Fibroblast of lung (primary cell): ENCODE measurements at regions not wholly inside any gene's neighbourhood (a gene's known extent, or its start where the extent isn't known, plus 50 kb on each side); places are given as distances from the start of the nearest gene placed in this dataset.

ENCODE experiments used
- DNase-seq, 2 donors: peaks; one replicate each; pipeline versions ENCODE4 v3.0.0 to v3.0.0-alpha.2; 2010; ENCODE audit warnings: low read depth in 2 of 2
- H2AFZ ChIP-seq: 2 replicates; pipeline ENCODE4 v1.5.1; 2012; ENCODE audit warnings: low read length, control low read depth, inconsistent platforms
- H3K27ac ChIP-seq: 2 replicates; pipeline ENCODE4 v1.5.1; 2011; ENCODE audit warnings: low read length, control low read depth; ENCODE audit not compliant: insufficient read depth
- H3K27me3 ChIP-seq: 2 replicates; pipeline ENCODE4 v1.5.1; 2011; ENCODE audit warnings: mild to moderate bottlenecking, low read length; ENCODE audit not compliant: control insufficient read depth, insufficient read depth
- H3K36me3 ChIP-seq: 2 replicates; pipeline ENCODE4 v1.5.1; 2011; ENCODE audit warnings: low read length; ENCODE audit not compliant: control insufficient read depth, insufficient read depth
- H3K4me1 ChIP-seq: 2 replicates; pipeline ENCODE4 v1.5.1; 2011; ENCODE audit warnings: low read length; ENCODE audit not compliant: control insufficient read depth, insufficient read depth; ENCODE audit errors: extremely low read depth
- H3K4me2 ChIP-seq: 2 replicates; pipeline ENCODE4 v1.5.1; 2011; ENCODE audit warnings: low read length, control low read depth; ENCODE audit not compliant: insufficient read depth; ENCODE audit errors: extremely low read depth
- H3K4me3 ChIP-seq, 4 experiments: fragments of 200-600 bp in 1 of 4; sonication (generic) in 1 of 4; replicated peaks in 1 of 4; 2 replicates each; pipeline ENCODE4 v1.5.1; 2011 to 2016; ENCODE audit warnings: low read length in 4 of 4, low read depth in 3 of 4, mild to moderate bottlenecking in 3 of 4, control low read depth in 2 of 4, inconsistent platforms in 1 of 4, mixed read lengths in 1 of 4; ENCODE audit not compliant: insufficient read depth in 1 of 4; ENCODE audit errors: control extremely low read depth in 1 of 4
- H3K79me2 ChIP-seq: 2 replicates; pipeline ENCODE4 v1.5.1; 2012; ENCODE audit warnings: mild to moderate bottlenecking, low read length, inconsistent platforms; ENCODE audit not compliant: control insufficient read depth, insufficient read depth
- H3K9ac ChIP-seq: 2 replicates; pipeline ENCODE4 v1.5.1; 2011; ENCODE audit warnings: mild to moderate bottlenecking, low read length, control low read depth; ENCODE audit not compliant: insufficient read depth
- H3K9me3 ChIP-seq: 2 replicates; pipeline ENCODE4 v1.5.1; 2012; ENCODE audit warnings: low read depth, low read length; ENCODE audit not compliant: control insufficient read depth, insufficient read depth
- H4K20me1 ChIP-seq: 2 replicates; pipeline ENCODE4 v1.5.1; 2011; ENCODE audit warnings: low read length; ENCODE audit not compliant: control insufficient read depth, insufficient read depth; ENCODE audit errors: extremely low read depth
- EZH2 ChIP-seq: IDR thresholded peaks from 2 replicates; pipeline ENCODE4 v1.5.1; 2012; ENCODE audit warnings: low read length, control low read depth, mild to moderate bottlenecking; ENCODE audit errors: missing control alignments
- TF ChIP-seq, protein P1 (sequence below), 2 donors: IDR thresholded peaks in 1 of 2; conservative IDR thresholded peaks in 1 of 2; 1 replicate in 1 of 2; 2 replicates in 1 of 2; pipeline ENCODE4 v1.5.1; 2011 to 2012; ENCODE audit warnings: low read length in 2 of 2, control low read depth in 1 of 2, inconsistent platforms in 1 of 2, low read depth in 1 of 2, mild to moderate bottlenecking in 1 of 2

DNA sequence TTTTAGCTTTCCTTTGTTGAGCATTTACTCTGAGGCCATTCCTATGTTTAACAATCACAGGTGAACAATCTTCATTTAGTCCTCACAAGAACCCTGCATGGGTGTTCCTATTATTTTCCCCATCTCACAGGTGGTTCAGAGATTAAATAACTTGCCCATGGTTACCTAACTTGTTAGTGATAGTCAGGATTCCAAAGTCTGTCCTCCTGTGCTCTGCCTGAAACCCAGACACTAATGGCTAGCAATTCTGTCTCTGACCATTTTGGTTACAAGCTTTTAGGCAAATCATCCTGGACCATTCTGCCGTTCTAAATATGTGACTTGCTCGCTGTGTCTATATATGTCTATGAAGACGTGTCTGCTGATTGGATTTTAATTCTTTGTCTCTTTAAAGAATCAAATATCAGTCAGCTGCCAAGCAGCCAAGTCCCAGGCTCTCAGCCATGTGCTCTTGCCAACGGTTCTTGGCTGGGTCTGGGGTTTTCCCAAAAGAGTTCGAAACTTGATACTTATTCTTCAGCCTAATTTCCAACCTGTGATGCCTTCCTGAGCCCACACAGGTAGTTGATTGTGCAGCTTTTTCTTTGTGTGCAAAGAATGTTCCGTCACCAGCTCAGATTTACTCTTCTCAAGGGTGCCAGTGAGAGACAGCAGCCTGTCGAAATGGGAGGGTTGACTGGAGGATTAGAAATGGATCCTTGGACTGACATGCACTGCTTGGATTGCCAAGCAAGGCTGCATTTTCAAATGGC is 121.7 kb downstream of the NREP start:
- Histone ChIP-seq H2AFZ (no peak overlapping the region), H3K79me2 (no peaks in the 10 kb centered on the region), H3K4me3 (no peak overlapping the region), H4K20me1 (no peaks in the 10 kb centered on the region), H3K9ac (no peak overlapping the region), H3K27me3 (no peaks in the 10 kb centered on the region), H3K4me1 (no peaks in the 10 kb centered on the region), H3K36me3 (no peaks in the 10 kb centered on the region), H3K4me2 (no peak overlapping the region), H3K9me3 (no peaks in the 10 kb centered on the region), H3K27ac (no peak overlapping the region)
- TF ChIP-seq, protein P1, sequence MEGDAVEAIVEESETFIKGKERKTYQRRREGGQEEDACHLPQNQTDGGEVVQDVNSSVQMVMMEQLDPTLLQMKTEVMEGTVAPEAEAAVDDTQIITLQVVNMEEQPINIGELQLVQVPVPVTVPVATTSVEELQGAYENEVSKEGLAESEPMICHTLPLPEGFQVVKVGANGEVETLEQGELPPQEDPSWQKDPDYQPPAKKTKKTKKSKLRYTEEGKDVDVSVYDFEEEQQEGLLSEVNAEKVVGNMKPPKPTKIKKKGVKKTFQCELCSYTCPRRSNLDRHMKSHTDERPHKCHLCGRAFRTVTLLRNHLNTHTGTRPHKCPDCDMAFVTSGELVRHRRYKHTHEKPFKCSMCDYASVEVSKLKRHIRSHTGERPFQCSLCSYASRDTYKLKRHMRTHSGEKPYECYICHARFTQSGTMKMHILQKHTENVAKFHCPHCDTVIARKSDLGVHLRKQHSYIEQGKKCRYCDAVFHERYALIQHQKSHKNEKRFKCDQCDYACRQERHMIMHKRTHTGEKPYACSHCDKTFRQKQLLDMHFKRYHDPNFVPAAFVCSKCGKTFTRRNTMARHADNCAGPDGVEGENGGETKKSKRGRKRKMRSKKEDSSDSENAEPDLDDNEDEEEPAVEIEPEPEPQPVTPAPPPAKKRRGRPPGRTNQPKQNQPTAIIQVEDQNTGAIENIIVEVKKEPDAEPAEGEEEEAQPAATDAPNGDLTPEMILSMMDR (conservative IDR thresholded peaks at IDR 0.05 in 1 of 2, IDR thresholded peaks at IDR 0.05 in 1 of 2; ENCODE audit: low read depth in 1 of 2, low read length in 2 of 2), result no peak
- TF ChIP-seq EZH2, result no peak
- peak; percentile 9 to 33 for DNase-seq

DNA sequence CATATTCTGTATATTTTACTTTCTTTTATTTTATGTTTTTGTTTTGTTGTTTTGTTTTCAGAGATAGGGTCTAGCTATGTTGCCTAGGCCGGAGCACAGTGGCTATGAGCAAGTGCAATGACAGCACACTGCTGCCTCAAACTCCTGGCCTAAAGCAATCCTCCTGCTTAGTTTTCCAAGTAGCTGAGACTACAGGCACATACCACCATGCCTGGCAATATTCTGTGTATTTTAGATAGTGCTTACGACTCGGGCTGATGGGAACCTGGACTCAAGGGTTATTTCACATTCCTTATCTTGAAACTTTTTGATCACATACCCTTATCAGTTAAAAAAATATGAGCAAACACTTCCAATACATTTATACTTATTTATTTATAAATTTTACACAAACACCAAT is 119.0 kb upstream of the STARD4 start:
- Histone ChIP-seq H3K4me2 (no peak overlapping the region), H2AFZ (no peak overlapping the region), H3K27ac (no peak overlapping the region), H3K27me3 (no peaks in the 10 kb centered on the region), H3K9me3 (no peaks in the 10 kb centered on the region), H3K4me3 (no peak overlapping the region), H3K9ac (no peak overlapping the region), H3K36me3 (no peaks in the 10 kb centered on the region), H4K20me1 (no peaks in the 10 kb centered on the region), H3K79me2 (no peaks in the 10 kb centered on the region), H3K4me1 (no peaks in the 10 kb centered on the region)
- no peak for DNase-seq
- TF ChIP-seq EZH2, result no peak
- TF ChIP-seq, protein P1 (conservative IDR thresholded peaks at IDR 0.05 in 1 of 2, IDR thresholded peaks at IDR 0.05 in 1 of 2; ENCODE audit: low read depth in 1 of 2, low read length in 2 of 2), result no peak

DNA sequence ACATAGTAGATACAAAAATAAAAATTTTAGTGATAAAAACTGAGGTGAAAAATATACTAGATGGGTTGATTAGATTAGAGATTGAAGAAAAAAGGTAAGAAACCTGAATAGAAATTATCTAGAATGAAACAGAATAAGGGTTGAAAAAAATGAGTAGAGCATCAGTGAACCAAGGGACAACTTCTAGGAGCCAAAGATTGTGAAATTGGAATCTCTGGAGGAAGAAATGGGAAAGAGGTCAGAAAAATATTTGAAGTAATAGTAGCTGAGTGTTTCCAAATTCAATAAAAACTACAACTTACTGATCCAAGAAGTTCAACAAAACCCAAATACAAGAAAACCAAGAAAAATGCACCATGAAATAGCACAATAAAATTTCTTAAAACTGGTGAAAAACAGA is 116.6 kb upstream of the STARD4 start:
- no peaks in the 10 kb centered on the region for H3K27me3 ChIP-seq
- peak in 1 of 2 donors; percentile 64 for DNase-seq
- TF ChIP-seq, protein P1 (conservative IDR thresholded peaks at IDR 0.05 in 1 of 2, IDR thresholded peaks at IDR 0.05 in 1 of 2; ENCODE audit: low read depth in 1 of 2, low read length in 2 of 2), result no peak
- TF ChIP-seq EZH2, result no peak
- H3K9me3 ChIP-seq, result no peaks in the 10 kb centered on the region
- no peaks in the 10 kb centered on the region for H3K4me1 ChIP-seq
- H3K9ac ChIP-seq, result no peak overlapping the region
- no peaks in the 10 kb centered on the region for H3K36me3 ChIP-seq
- no peak overlapping the region for H2AFZ ChIP-seq
- H3K4me3 ChIP-seq, result no peak overlapping the region
- H3K79me2 ChIP-seq, result no peaks in the 10 kb centered on the region
- no peak overlapping the region for H3K4me2 ChIP-seq
- H4K20me1 ChIP-seq, result no peaks in the 10 kb centered on the region
- H3K27ac ChIP-seq, result no peak overlapping the region
